Esophagus squamous epithelium (tissue), 4 donors: ENCODE measurements at regions not wholly inside any gene's neighbourhood (a gene's known extent, or its start where the extent isn't known, plus 50 kb on each side); places are given as distances from the start of the nearest gene placed in this dataset.

Experiments used
- CTCF ChIP-seq, 6 experiments: fragments of 450-650 bp in 4 of 6; fragments of 200-600 bp in 2 of 6; sonication (generic) in 2 of 6; IDR thresholded peaks; one replicate each; pipeline ENCODE4 v1.5.1; 2016 to 2019; ENCODE audit warnings: antibody characterized with exemption in 6 of 6, mild to moderate bottlenecking in 4 of 6, moderate library complexity in 4 of 6
- POLR2A ChIP-seq, 4 donors: fragments of 450-650 bp; IDR thresholded peaks; one replicate each; pipeline ENCODE4 v1.6.1; 2017; ENCODE audit warnings: antibody characterized with exemption in 4 of 4, mild to moderate bottlenecking in 4 of 4, moderate library complexity in 3 of 4

DNA sequence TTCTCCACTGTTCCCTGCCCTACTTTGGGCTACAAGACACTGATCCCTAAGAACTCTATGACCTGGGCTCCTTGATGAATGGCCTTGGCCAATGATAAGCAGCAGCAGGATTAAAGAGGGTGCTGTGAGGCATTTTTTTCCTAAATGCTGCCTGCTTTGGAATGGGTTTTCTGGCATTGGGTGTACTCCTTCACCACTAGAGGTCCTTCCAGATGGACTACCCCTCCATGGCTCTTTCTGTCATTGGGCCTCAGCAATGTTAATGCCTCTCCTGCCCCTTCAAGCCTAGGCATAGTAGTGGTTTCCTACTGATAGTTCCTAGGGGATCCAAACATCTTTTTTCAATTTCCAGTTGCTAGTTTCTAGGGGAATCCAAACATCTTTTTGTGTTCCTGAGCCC is 319.3 kb upstream of the RPS23 start:
- no peak for TF ChIP-seq POLR2A (IDR thresholded peaks at IDR 0.05)
- no peak for TF ChIP-seq CTCF (IDR thresholded peaks at IDR 0.05)
